Stimulated activated naive CD4-positive, alpha-beta T cell treated with Interleukin-2 at 50 U/mL for 16 hours (primary cell): ENCODE measurements at regions not wholly inside any gene's neighbourhood (a gene's known extent, or its start where the extent isn't known, plus 50 kb on each side); places are given as distances from the start of the nearest gene placed in this dataset.

Experiments used
- DNase-seq: peaks from one replicate; lab custom pipeline; 2025; lab: John Stamatoyannopoulos, UW

DNA sequence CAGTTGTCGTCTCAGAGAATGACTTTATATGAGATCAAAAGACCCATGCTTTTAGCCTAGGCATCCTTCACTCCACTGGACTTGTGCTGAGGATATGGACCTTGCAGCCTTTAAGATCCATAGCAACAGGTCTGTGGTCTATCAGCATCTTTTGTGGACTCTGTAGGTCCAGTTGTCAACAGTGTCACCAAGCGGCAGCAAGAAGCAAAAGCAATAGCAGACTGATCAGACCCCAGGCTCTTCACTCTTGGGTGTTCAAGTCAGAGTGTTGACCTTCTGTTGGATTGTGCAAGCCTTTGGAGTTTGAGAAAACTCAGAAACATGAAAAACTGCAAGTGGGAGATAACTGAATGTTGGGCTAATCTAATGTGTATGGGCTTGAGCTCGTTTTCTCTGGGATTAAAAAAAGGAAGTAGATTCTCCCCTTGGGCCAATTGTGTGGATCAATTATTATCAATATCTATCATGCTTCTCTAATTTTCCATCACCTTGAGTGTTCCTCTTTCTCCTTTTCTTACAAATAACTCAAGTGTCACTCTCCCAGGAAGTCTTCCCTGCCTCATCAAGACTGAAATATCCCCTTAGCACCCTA lies 144.2 kb downstream of the LYPLAL1 start:
- no peak for DNase-seq

DNA sequence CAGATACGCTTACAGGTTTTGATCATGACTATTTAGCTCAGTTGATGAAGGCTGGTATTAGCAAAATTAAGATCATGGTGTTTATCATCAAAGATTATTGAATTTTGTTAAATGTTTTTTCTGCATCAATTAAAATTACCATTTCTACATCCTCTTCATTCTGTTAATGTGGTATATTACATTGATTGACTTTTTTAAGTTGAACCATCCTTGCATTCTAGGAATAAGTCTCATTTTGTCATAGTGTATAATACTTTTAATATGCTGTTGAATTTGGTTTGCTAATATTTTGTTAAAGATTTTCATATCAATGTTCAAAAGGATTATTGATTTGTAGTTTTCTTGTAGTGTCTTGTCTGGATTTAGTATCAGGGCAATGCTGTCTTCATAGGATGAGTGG lies 142.4 kb downstream of the LYPLAL1 start:
- no peak for DNase-seq

DNA sequence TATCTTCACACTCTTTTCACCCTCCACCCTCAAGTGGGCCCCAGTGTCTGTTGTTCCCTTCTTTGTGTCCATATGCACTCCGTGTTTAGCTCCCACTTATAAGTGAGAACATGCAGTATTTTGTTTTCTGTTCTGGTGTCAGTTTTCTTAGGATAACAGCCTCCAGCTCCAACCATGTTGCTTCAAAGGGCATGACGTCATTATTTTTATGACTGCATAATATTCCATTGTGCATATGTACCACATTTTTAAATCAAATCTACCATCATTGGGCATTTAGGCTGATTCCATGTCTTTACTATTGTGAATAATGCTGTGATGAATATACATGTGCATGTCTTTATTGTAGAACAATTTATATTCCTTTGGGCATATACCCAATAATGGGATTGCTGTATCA lies 140.3 kb downstream of the LYPLAL1 start:
- DNase-seq: no peak

DNA sequence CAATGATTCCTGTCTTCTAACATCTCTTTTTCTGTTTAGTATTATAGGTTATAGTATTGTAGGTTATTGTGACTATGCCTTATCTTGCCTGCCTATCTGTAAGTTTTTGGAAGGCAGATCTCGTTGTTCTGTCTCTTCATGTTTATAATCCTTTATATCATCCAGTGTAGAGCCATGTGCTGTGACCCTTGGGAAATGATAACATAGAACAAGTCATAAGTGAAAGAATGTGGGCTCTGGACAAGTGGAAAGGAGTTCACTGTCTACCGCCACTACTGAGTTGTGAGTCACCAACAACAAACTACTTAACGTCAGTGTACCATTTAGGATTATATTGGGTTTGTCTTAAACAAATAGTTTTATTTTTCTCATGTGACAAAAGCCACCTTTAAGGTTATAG lies 139.3 kb downstream of the LYPLAL1 start:
- no peak for DNase-seq

DNA sequence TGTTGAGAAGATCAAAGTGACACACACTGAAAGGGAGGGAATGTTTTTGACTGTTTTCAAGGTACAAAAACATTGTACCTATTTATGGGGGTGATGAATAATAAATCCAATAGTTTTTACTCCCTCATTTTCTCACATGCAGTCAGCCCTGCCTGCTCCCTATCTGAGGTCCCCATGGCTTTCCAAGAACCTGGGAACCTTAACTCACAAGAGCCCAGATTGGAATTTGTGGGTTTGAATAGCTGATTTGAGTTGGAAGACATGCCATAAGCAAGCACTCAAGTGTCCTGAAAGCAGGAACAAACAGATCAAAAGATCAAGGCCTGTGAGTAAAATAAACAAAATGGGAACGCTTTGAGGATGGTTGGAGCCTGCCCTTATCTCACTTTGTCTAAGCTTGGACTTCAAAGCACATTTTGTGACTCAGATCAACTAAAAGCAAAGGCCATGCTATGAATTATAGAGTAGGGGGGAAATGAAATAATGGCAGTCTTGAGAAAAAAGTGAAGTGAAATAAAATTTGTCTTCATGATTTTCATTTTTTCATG lies 136.6 kb downstream of the LYPLAL1 start:
- DNase-seq: no peak

DNA sequence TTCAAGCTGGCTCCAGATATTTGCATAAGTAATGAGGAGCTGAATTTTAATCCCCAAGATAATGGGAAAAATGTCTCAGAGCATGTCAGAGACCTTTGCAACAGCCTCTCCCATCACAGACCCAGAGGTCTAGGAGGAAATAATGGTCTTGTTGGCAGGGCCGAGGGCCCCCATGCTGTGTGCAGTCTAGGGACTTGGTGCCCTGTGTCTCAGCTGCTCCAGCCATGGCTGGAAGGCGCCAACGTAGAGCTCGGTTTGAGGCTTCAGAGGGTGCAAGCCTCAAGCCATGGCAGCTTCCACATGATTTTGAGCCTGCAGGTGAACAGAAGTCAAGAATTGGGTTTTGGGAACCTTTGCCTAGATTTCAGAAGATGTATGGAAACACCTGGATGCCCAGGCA lies 134.7 kb downstream of the LYPLAL1 start:
- no peak for DNase-seq

DNA sequence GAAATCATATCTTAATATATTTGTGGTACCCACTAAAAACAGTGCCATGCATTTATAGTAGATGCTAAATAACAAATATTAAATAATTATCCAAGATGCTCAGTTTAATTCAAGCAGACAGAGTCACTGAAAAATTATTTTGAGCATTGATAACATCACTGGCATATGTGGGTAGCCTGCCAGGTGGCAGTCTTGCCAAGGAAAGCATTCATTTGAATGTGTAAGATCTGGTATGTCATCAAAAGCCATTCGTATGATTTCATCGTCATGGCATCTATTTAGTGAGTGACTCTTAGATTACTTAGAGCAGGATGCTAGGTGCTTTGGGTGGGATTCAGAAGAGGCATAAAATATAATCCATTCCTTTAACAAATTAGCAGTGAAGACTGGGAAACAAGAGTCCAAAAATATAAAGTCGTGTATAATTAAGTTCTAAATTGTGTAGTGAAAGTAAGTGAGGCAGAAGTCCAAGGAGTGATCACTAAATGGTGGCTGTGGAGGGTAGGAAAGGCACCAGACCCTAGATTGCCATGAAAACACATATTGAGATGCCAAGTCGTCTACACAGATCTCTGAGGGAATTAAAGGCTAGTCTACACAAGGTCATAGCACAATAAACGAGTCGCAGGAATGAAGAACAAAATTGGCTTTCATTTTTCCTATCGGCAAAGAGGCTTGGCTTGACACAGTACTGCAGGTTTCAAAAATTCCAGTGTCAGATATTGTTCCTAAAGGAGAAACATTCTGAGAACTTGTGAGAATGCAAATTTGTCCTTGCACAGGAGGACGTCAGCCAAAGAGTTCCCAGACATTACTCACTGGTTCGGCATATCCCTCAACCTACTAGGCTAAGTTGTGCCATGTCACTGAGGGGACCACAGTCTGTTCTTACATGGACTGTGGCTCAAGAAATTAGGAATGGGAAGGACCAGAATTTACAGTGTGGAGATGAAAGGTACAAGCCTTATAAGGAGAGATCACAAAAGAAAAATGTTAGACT lies 130.8 kb downstream of the LYPLAL1 start:
- DNase-seq: no peak

DNA sequence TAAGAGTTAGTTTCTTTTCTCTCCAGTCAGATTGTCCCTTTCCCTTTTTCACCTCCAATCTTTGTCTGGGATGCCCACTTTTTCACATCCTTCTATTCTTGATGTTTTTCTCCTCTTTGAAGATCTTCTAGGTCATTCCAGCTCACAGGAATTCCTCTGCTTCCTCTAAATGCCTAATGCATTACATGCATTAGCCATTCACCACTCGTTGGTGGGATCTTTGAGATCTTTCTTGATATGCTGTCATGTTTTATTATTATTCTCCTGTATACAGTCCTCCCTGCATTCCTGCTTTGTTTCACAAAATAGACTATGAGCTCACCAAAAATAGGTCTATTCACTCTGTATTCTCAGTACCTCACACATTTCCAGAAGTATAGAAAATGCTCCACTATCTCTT lies 129.0 kb downstream of the LYPLAL1 start:
- no peak for DNase-seq

DNA sequence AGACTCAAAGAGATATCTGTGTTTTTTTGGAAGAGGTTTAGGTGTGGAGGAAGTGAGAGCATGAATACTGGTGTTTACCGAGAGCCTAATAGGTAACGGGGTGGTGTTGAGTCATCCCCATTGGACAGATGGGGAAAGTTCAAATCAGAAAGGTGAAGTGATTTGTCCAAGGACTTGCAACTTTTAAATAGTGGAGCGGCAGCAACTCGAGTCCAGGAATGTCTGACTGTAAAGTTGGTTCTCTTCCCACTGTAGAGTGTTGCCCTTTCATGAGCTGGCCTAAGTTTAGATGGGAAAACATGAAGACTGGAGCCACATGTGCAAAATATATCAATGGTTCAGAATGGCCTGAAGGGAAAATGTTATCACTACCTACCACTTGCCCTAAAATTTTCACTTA lies 125.7 kb downstream of the LYPLAL1 start:
- no peak for DNase-seq

DNA sequence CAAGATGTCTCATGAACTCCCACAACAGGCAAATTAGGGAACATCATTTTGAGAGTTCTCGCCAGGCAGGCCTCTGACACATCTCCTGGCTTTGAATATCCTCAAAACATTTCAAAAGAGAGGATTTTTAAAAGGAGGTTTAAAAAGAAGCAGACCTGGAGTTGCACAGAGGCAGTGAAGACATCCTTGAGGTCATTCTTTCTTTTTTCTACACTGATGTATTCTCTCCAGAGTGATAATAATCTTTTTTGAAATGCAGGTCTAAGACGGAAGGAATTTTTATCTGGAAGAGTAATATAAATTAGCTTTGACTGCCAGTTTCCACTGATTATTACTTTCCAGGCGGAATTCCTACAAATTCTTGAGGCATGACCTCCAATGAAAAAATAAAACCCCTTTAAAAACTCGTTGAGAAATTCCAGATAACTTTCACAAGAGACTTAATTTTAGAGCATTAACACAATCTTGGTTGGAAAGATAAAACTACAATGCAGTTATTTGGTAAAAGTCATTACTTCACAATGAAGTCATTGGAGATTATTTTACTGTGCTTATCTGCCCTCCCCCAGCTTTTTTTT lies 125.0 kb downstream of the LYPLAL1 start:
- DNase-seq: no peak

DNA sequence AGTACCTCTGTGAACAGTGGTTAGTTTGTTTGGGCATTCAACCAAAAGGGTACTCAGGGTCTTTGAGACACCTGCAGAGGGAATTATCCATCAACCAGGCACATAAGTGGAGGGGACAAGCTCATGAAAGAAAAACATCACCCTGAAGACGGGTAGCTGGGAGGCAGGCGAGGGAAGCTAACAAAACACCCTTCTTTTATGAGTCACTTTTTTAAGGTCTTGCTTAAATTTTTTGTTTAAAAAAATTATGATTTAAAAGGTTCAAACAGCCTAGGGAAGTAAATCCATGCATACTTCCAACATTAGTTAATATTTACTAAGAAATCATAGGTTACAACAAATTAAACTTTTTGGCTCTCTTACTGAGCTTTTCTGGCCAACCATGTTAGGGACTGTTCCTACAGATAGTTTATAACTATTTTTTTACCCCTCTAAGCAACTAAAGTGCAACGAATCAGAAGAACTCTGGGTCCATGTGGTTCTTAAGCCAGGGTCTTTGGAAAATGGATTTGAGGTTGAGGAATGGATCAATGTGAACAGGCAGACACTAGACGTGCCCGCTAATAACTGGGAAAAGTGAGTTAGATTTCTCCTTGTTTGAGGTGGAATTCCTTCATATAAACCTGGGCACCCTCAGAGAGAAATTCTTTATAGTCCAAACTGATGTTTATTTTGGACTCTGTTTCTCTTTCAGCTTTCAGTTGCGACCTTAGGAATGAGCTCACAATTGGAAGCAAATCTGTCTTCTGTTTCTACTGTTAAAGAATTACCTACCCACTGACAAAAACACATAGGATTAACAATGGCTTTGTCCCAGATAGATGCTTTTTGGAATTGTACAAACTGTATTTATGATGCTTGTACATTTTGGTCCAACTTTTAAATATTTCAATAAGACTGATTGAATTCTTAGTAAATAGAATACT lies 123.0 kb downstream of the LYPLAL1 start:
- no peak for DNase-seq

DNA sequence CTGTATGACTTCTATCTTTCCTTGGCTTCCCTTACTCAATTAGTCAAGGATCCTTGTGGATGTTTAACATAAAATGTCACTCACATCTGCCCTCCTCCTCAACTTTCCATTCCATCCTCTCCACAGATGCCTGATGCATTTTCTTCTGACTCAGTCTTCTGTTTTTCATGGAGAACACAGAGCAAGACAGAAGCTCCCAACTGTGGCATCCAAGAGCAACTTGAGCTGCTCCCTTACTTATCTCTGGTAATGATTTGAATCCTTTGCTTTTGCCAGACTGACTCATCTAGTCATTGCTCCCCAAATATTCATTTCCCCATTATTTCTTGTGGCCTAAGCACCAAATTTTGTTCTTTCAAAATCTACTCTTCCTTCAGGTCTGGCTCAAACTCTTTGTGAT lies 120.6 kb downstream of the LYPLAL1 start:
- no peak for DNase-seq

DNA sequence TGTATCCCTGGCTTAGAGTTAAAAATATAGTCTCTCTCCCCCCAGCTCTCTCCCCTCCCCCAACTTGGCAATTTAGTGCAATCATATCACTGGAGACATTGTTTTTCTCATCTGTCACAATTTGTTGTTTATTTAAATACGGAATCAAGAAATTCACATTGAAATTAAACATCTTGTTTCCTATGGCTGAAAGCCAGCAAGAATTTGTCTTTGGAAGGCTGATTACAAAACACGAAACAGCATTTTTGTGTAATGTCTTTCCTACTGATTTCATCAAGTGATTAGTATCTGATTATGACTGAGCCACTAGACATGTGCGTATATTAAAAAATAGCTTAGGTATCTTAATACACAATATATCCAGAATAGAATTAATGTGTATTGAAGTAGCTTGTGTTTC lies 119.7 kb downstream of the LYPLAL1 start:
- no peak for DNase-seq

DNA sequence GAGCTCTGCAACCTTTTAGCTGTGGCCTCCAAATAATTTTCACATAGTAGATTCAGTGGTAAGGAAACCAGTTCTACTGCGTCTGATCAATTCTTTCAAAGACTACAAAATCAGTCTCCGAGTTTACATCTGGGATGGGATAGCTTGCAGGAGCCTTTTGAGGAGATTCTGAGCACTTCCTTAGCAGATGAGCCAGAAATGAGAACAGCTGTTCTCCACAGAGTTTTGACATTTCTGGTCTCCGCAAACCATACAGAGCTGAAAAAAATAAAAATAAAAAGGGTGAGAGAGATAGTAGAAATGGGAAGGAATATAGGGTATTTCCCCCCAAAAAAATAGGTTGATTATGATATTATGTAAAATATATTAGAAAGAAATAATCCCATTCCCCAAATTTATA lies 119.3 kb downstream of the LYPLAL1 start:
- DNase-seq: no peak

DNA sequence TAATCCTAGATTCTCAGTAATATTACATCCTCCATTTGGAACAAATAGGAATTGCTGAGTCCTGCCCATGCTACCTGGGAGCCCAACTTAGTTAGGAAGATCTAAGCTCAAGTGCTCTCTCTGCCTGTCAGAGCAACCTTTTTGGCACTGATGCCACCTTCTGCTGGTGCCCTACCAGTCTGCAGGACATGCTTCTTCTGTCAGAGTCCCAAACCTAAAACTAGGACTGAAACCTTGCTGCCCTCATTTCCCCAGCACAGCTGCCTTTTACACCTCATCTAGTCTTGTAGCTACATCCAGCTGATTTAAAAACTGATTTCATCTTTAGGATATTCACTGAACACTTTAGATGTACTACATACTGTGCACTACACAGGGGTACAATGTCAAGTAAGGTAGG lies 118.7 kb downstream of the LYPLAL1 start:
- no peak for DNase-seq

DNA sequence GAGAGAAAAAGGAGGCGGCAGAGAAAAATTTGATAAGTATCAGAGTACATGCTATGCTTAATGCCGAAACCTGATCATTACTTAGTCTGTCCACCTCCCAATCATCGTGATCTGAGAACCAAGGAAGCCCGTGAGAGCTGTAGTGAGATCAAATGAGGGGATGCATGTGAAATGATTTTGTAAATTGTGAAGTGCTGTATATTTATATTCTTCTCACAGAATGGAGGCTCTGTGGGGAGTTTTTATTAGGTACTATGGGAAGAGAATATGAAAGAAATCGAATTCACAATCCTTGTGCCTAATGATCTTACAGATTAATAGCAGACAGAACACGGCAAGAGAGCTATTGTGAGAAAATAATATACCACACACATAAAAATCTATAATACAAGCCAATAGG lies 115.5 kb downstream of the LYPLAL1 start:
- DNase-seq: no peak

DNA sequence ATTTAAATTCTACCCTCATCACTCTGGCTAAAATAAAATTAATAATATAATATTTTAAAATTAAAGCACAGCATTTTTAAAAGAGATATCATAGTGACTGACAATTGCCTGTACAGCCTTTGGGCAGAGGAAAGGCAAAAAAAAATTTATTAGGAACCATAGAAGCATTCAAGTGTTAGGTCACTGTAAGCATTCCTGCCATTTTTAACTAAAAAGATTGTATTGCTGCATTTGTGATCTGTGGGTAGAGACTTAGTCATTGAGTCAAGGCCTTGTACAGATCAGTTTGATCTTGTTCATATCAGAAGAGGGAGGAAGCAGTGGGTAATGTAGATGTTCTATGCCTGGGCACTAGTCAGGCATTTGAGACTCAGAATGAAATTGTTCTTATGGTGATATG lies 109.9 kb downstream of the LYPLAL1 start:
- DNase-seq: no peak

DNA sequence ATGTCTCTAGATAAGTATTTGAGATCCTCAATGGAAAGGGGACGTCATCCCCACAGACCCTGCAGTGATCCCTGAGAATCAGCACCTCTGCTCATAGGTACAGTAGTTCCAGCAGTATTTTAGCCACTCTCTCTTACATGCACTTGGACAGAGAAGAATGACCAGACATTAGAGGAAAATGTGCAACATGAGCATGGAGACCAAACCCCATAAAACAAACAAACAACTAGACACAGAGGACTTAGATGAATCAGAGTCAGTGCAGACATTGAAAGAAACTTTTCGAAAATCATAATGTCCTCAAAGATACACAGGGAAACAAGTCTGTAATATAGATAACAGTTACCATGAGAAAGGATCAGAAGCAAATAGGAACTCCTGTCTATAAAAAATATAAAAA lies 108.2 kb downstream of the LYPLAL1 start:
- DNase-seq: no peak

DNA sequence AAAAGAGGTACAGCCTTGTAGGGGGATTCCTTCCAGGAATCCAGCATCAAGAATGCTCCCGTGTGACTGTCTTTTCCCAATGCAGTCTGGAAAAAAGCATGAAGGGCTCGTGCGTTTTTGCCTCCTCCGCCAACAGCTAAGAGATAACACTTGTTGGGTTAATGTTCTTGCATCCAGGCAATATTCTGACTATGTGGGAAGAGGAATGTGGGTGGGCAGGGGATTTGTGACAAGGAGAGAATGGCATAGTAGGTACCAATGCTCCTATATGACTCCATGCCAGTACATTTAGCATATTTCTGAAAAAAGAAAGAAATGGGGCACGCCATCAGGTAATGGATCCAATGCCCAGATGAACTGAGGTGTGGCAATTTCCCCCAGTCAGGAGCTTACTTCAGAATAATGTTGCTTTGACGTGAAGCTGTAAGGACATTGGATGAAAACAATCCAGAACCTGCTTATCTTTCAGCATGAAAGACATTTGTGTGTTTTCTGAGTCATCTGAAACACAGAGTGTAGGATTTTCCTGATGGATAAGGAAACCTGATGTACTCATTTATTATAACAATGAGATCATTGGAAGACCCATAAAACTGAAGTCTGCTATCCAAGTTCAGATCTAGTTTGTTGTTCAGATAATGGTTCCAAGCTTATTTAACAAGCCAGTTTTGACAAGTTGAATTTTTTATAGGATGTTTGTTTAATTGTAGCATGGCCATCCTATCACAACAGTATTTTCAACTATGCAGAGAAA lies 105.5 kb downstream of the LYPLAL1 start:
- DNase-seq: no peak

DNA sequence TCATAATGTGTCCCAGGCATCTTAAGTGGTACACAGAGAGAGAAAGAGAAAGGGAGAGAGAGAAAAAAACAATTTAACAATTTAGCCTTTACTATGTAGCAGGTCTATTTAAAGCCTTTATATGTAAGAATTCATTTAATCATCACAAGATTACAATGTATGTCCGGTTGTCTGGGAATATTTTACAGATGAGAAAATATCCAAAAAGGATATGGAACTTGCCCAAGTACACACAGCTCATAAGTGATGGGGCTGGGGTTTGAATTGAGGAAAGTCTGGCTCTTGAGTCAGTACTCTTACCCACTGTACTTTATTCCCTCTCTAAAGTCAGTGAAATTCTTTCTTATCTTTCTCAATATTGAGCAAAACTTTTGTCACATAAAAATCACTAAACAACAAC lies 104.6 kb downstream of the LYPLAL1 start:
- no peak for DNase-seq
